ENCODE measurements at regions not wholly inside any gene's neighbourhood (a gene's known extent, or its start where the extent isn't known, plus 50 kb on each side); places are given as distances from the start of the nearest gene placed in this dataset.

DNA sequence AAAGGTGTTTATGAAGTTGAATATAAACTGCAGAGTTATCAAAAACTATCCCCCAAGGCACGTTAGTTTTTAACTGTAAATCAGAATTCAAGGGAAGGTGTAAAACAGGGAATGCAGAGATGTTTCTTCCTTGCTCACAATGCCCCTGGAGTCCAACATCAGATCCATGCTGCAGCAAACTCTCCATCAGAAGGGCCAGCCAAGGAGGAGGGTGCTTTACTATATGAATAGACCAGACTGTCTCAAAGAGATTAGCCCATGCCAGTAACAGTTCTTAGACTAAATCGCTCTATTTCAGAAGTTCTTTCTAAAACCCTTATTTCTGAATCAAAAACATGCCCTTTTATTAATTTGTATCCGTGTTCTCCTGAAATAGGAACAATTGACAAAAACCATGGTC lies 362.8 kb upstream of the RPS23 start:
- TF ChIP-seq, protein P1, sequence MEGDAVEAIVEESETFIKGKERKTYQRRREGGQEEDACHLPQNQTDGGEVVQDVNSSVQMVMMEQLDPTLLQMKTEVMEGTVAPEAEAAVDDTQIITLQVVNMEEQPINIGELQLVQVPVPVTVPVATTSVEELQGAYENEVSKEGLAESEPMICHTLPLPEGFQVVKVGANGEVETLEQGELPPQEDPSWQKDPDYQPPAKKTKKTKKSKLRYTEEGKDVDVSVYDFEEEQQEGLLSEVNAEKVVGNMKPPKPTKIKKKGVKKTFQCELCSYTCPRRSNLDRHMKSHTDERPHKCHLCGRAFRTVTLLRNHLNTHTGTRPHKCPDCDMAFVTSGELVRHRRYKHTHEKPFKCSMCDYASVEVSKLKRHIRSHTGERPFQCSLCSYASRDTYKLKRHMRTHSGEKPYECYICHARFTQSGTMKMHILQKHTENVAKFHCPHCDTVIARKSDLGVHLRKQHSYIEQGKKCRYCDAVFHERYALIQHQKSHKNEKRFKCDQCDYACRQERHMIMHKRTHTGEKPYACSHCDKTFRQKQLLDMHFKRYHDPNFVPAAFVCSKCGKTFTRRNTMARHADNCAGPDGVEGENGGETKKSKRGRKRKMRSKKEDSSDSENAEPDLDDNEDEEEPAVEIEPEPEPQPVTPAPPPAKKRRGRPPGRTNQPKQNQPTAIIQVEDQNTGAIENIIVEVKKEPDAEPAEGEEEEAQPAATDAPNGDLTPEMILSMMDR (IDR thresholded peaks at IDR 0.05) = no peak
- no peak for TF ChIP-seq POLR2A (IDR thresholded peaks at IDR 0.05)

Measured in uterus (tissue), 2 donors.